ENCODE measurements at regions not wholly inside any gene's neighbourhood (a gene's known extent, or its start where the extent isn't known, plus 50 kb on each side); places are given as distances from the start of the nearest gene placed in this dataset.

DNA sequence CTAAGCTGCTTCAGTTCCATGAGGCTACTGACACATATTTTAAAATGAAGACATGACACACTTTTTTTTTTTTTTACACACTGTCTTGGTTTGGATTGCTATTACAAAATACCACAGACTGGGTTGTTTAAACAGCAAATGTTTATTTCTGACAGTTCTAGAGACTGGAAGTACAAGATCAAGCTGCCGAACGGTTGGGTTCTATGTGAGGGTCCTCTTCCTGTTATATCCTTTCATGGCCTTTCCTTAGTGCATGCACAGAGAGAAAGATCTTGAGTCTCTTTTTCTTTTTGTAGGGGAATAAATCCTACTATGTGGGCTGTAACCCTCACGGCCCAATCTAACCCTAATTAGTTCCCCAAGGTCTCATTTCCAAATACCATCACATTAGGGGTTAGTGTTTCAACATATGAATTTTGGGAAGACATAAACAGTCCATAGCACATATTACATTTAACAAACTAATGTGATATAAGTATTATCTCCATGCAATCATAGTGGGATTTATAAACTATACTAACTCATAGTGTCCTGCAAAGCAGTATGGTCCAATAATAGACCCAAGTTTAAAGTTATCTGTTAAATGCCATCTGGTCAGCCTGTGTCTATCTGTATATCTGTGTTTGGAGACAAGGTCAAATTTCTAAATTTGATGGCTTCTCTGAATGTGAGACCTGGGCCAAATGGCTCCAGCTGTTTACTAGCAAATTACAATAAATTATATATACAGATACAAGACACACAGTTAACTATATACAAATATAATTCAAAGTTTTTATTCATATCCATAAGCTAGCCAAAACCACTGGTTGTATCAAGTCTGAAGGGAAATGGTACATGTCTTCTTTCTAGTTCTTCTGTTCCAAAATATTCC, 90.3 kb upstream of the NREP start:
- no peak for TF ChIP-seq POLR2AphosphoS5 (IDR thresholded peaks at IDR 0.05; ENCODE audit: low read depth, low read length)
- no peak for TF ChIP-seq TAF1 (IDR thresholded peaks at IDR 0.05; ENCODE audit: borderline replicate concordance, low read depth, low read length)
- TF ChIP-seq POLR2A (IDR thresholded peaks at IDR 0.05; ENCODE audit: low read depth, low read length), result no peak
